ENCODE measurements at regions not wholly inside any gene's neighbourhood (a gene's known extent, or its start where the extent isn't known, plus 50 kb on each side); places are given as distances from the start of the nearest gene placed in this dataset.

- H3K9me3 ChIP-seq, result no peaks in the 10 kb centered on the region
- no peak overlapping the region for H3K4me3 ChIP-seq
- no peaks in the 10 kb centered on the region for H3K27me3 ChIP-seq
- peak overlapping the region; percentile 85 to 92 for H3K27ac ChIP-seq
- TF ChIP-seq POLR2AphosphoS5 (IDR thresholded peaks at IDR 0.05) (no peak), CTCF (IDR thresholded peaks at IDR 0.05) (no peak), POLR2A (IDR thresholded peaks at IDR 0.05) (no peak)
- no peak for DNase-seq (ENCODE audit: low spot score in 2 of 2)
- intact Hi-C loops (cut with DNase I; ENCODE audit: low total_unique reads), result no loop called here
- peaks cover 29 to 54% of the 10 kb centered on the region in 2 donors for H3K4me1 ChIP-seq
- no peaks in the 10 kb centered on the region for H3K36me3 ChIP-seq
Measured at GRCh38 chr17:77393274-77393600, 252.5 kb downstream of the SEC14L1 start.

- TF ChIP-seq CTCF (IDR thresholded peaks at IDR 0.05) (no peak), POLR2A (IDR thresholded peaks at IDR 0.05) (no peak), POLR2AphosphoS5 (IDR thresholded peaks at IDR 0.05) (no peak)
- intact Hi-C loops (cut with DNase I; ENCODE audit: low total_unique reads), result no loop called here
- H3K9me3 ChIP-seq, result no peaks in the 10 kb centered on the region
- H3K27ac ChIP-seq, result peak overlapping the region; percentile 85 to 92
- peaks cover 29 to 51% of the 10 kb centered on the region in 2 donors for H3K4me1 ChIP-seq
- no peaks in the 10 kb centered on the region for H3K36me3 ChIP-seq
- H3K27me3 ChIP-seq, result no peaks in the 10 kb centered on the region
- H3K4me3 ChIP-seq, result peak overlapping the region in 1 of 3 donors; percentile 22
- DNase-seq (ENCODE audit: low spot score in 2 of 2), result no peak
Measured at GRCh38 chr17:77393867-77394539, 253.2 kb downstream of the SEC14L1 start.

GRCh38 chr17:77394540-77395295, 253.9 kb downstream of the SEC14L1 start:
- TF ChIP-seq POLR2AphosphoS5 (IDR thresholded peaks at IDR 0.05) (peak in 2 of 3 donors; percentile 36 to 52), POLR2A (IDR thresholded peaks at IDR 0.05) (no peak), CTCF (IDR thresholded peaks at IDR 0.05) (no peak)
- H3K27ac ChIP-seq, result peak overlapping the region; percentile 85 to 92
- no peaks in the 10 kb centered on the region for H3K36me3 ChIP-seq
- no peaks in the 10 kb centered on the region for H3K27me3 ChIP-seq
- H3K4me3 ChIP-seq, result peak overlapping the region in 1 of 3 donors; percentile 22
- H3K9me3 ChIP-seq, result no peaks in the 10 kb centered on the region
- intact Hi-C loops (cut with DNase I; ENCODE audit: low total_unique reads), result no loop called here
- peaks cover 29 to 44% of the 10 kb centered on the region in 2 donors for H3K4me1 ChIP-seq
- peak; percentile 76 to 93 for DNase-seq (ENCODE audit: low spot score in 2 of 2)

- no peak overlapping the region for H3K4me3 ChIP-seq
- intact Hi-C loops (cut with DNase I; ENCODE audit: low total_unique reads), result no loop called here
- H3K4me1 ChIP-seq, result peaks cover 29 to 46% of the 10 kb centered on the region in 2 donors
- no peak for DNase-seq (ENCODE audit: low spot score in 2 of 2)
- peak overlapping the region in 1 of 2 donors; percentile 85 for H3K27ac ChIP-seq
- H3K27me3 ChIP-seq, result no peaks in the 10 kb centered on the region
- no peak for TF ChIP-seq CTCF (IDR thresholded peaks at IDR 0.05)
- no peak for TF ChIP-seq POLR2AphosphoS5 (IDR thresholded peaks at IDR 0.05)
- no peak for TF ChIP-seq POLR2A (IDR thresholded peaks at IDR 0.05)
- no peaks in the 10 kb centered on the region for H3K9me3 ChIP-seq
- H3K36me3 ChIP-seq, result no peaks in the 10 kb centered on the region
Measured at GRCh38 chr17:77395501-77396048, 254.8 kb downstream of the SEC14L1 start.

GRCh38 chr17:77396610-77397009, 255.8 kb downstream of the SEC14L1 start:
- TF ChIP-seq CTCF (IDR thresholded peaks at IDR 0.05), result no peak
- no peak for TF ChIP-seq POLR2A (IDR thresholded peaks at IDR 0.05)
- no peak for TF ChIP-seq POLR2AphosphoS5 (IDR thresholded peaks at IDR 0.05)
- no peak for DNase-seq (ENCODE audit: low spot score in 2 of 2)
- intact Hi-C loops (cut with DNase I; ENCODE audit: low total_unique reads), result no loop called here
- H3K9me3 ChIP-seq, result no peaks in the 10 kb centered on the region
- no peaks in the 10 kb centered on the region for H3K36me3 ChIP-seq
- H3K4me1 ChIP-seq, result peaks cover 25 to 36% of the 10 kb centered on the region in 2 donors
- peak overlapping the region in 1 of 2 donors; percentile 85 for H3K27ac ChIP-seq
- no peaks in the 10 kb centered on the region for H3K27me3 ChIP-seq
- H3K4me3 ChIP-seq, result no peak overlapping the region

Measured in breast epithelium (tissue), 4 donors.